Keratinocyte (primary cell): ENCODE measurements at regions not wholly inside any gene's neighbourhood (a gene's known extent, or its start where the extent isn't known, plus 50 kb on each side); places are given as distances from the start of the nearest gene placed in this dataset.

Experiments used
- DNase-seq: peaks from one replicate; pipeline ENCODE4 v3.0.0-alpha.2; 2011; ENCODE audit warnings: low read depth, missing footprints, low spot score
- FAIRE-seq: peaks from 2 replicates; lab custom pipeline; 2011; peaks lifted over from hg19 to GRCh38; lab: Jason Lieb, UNC
- H2AFZ ChIP-seq: 2 replicates; pipeline ENCODE4 v1.6.0; 2012; ENCODE audit warnings: low read length, control low read depth, inconsistent platforms; ENCODE audit not compliant: control insufficient read depth
- H3K27ac ChIP-seq: 2 replicates; pipeline ENCODE4 v1.5.1; 2011; ENCODE audit warnings: low read length; ENCODE audit not compliant: control insufficient read depth, insufficient read depth
- H3K27me3 ChIP-seq: 3 replicates; pipeline ENCODE4 v1.6.0; 2011; ENCODE audit warnings: low read length; ENCODE audit not compliant: control insufficient read depth, insufficient read depth; ENCODE audit errors: extremely low read depth
- H3K36me3 ChIP-seq, 2 experiments: 2 replicates in 1 of 2; 3 replicates in 1 of 2; pipeline ENCODE4 v1.5.1; 2011; ENCODE audit warnings: low read length in 2 of 2, mild to moderate bottlenecking in 1 of 2; ENCODE audit not compliant: control insufficient read depth in 2 of 2, insufficient read depth in 2 of 2; ENCODE audit errors: extremely low read depth in 1 of 2
- H3K4me1 ChIP-seq: 3 replicates; pipeline ENCODE4 v1.5.1; 2011; ENCODE audit warnings: low read length; ENCODE audit not compliant: control insufficient read depth, insufficient read depth; ENCODE audit errors: extremely low read depth
- H3K4me2 ChIP-seq: 3 replicates; pipeline ENCODE4 v1.6.0; 2011; ENCODE audit warnings: low read depth, low read length; ENCODE audit not compliant: control insufficient read depth, insufficient read depth; ENCODE audit errors: extremely low read depth
- H3K4me3 ChIP-seq, 3 experiments: fragments of 200-600 bp in 1 of 3; sonication (generic) in 1 of 3; 2 replicates in 2 of 3; 3 replicates in 1 of 3; pipeline ENCODE4 v1.5.1; 2011 to 2016; ENCODE audit warnings: low read length in 3 of 3, mild to moderate bottlenecking in 3 of 3, control low read depth in 2 of 3, inconsistent platforms in 1 of 3, low read depth in 1 of 3, mixed read lengths in 1 of 3, mixed run types in 1 of 3, moderate library complexity in 1 of 3; ENCODE audit not compliant: control insufficient read depth in 2 of 3, insufficient read depth in 2 of 3; ENCODE audit errors: extremely low read depth in 1 of 3
- H3K79me2 ChIP-seq: 2 replicates; pipeline ENCODE4 v1.6.0; 2012; ENCODE audit warnings: low read length; ENCODE audit not compliant: control insufficient read depth, insufficient read depth
- H3K9ac ChIP-seq: 3 replicates; pipeline ENCODE4 v1.6.0; 2011; ENCODE audit warnings: low read length; ENCODE audit not compliant: control insufficient read depth, insufficient read depth; ENCODE audit errors: extremely low read depth
- H3K9me1 ChIP-seq: 3 replicates; pipeline ENCODE4 v1.6.0; 2011; ENCODE audit warnings: low read length; ENCODE audit not compliant: control insufficient read depth, insufficient read depth; ENCODE audit errors: extremely low read depth
- H3K9me3 ChIP-seq: 2 replicates; pipeline ENCODE4 v1.5.1; 2012; ENCODE audit warnings: low read depth, low read length; ENCODE audit not compliant: control insufficient read depth
- H4K20me1 ChIP-seq: 3 replicates; pipeline ENCODE4 v1.6.0; 2011; ENCODE audit warnings: low read length; ENCODE audit not compliant: control insufficient read depth, insufficient read depth; ENCODE audit errors: extremely low read depth
- CTCF ChIP-seq, 3 experiments: IDR thresholded peaks in 1 of 3; conservative IDR thresholded peaks in 1 of 3; optimal IDR thresholded peaks in 1 of 3; 2 replicates in 2 of 3; 3 replicates in 1 of 3; pipeline versions ENCODE3 to v1.5.1; 2011; ENCODE audit warnings: low read length in 3 of 3, mild to moderate bottlenecking in 3 of 3, moderate library complexity in 2 of 3, control low read depth in 1 of 3, inconsistent platforms in 1 of 3; ENCODE audit not compliant: insufficient read depth in 2 of 3; ENCODE audit errors: extremely low read depth in 1 of 3
- EZH2 ChIP-seq: IDR thresholded peaks from one replicate; pipeline ENCODE4 v1.6.1; 2012; ENCODE audit warnings: inconsistent platforms, mild to moderate bottlenecking, low read length, moderate library complexity
- dilution Hi-C: fragments of 300-500 bp; cut with MboI; formaldehyde crosslinking; loops from one replicate; pipeline ENCODE4 v1.7.0; 2020; ENCODE audit warnings: low sequenced_read_pairs; ENCODE audit not compliant: extremely low pct_ligation_motif_present

GRCh38 chr20:55283889-55284288 lies 721.4 kb downstream of the CBLN4 start:
- DNase-seq (no peak), FAIRE-seq (no peak)
- no peaks in the 10 kb centered on the region for H3K9me1 ChIP-seq
- H3K27me3 ChIP-seq, result no peaks in the 10 kb centered on the region
- H2AFZ ChIP-seq, result no peak overlapping the region
- no peaks in the 10 kb centered on the region for H3K79me2 ChIP-seq
- dilution Hi-C loops, result no loop called here
- H3K9ac ChIP-seq, result no peak overlapping the region
- no peaks in the 10 kb centered on the region for H3K9me3 ChIP-seq
- no peak for TF ChIP-seq CTCF (optimal IDR thresholded peaks at IDR 0.05 in 1 of 3, IDR thresholded peaks at IDR 0.05 in 1 of 3, conservative IDR thresholded peaks at IDR 0.05 in 1 of 3; ENCODE audit: extremely low read depth in 1 of 3, insufficient read depth in 2 of 3, low read length in 3 of 3)
- TF ChIP-seq EZH2, result no peak
- H3K4me2 ChIP-seq, result no peak overlapping the region
- H3K4me3 ChIP-seq, result no peak overlapping the region
- no peaks in the 10 kb centered on the region for H4K20me1 ChIP-seq
- no peaks in the 10 kb centered on the region for H3K36me3 ChIP-seq
- H3K27ac ChIP-seq, result no peak overlapping the region
- H3K4me1 ChIP-seq, result no peaks in the 10 kb centered on the region

GRCh38 chr20:55273149-55273548 lies 732.2 kb downstream of the CBLN4 start:
- no peaks in the 10 kb centered on the region for H3K27me3 ChIP-seq
- TF ChIP-seq EZH2 (no peak), CTCF (optimal IDR thresholded peaks at IDR 0.05 in 1 of 3, IDR thresholded peaks at IDR 0.05 in 1 of 3, conservative IDR thresholded peaks at IDR 0.05 in 1 of 3; ENCODE audit: extremely low read depth in 1 of 3, insufficient read depth in 2 of 3, low read length in 3 of 3) (no peak)
- H3K4me3 ChIP-seq, result no peak overlapping the region
- no peak overlapping the region for H3K9ac ChIP-seq
- H3K27ac ChIP-seq, result no peak overlapping the region
- H3K9me3 ChIP-seq, result no peaks in the 10 kb centered on the region
- no peak overlapping the region for H2AFZ ChIP-seq
- no peak overlapping the region for H3K4me2 ChIP-seq
- DNase-seq, result no peak
- H3K79me2 ChIP-seq, result no peaks in the 10 kb centered on the region
- peaks cover 5% of the 10 kb centered on the region for H3K4me1 ChIP-seq
- FAIRE-seq, result no peak
- H4K20me1 ChIP-seq, result no peaks in the 10 kb centered on the region
- H3K9me1 ChIP-seq, result no peaks in the 10 kb centered on the region
- no peaks in the 10 kb centered on the region for H3K36me3 ChIP-seq
- dilution Hi-C loops, result no loop called here
